ENCODE measurements at regions not wholly inside any gene's neighbourhood (a gene's known extent, or its start where the extent isn't known, plus 50 kb on each side); places are given as distances from the start of the nearest gene placed in this dataset.

- no peak for DNase-seq (ENCODE audit: extremely low spot score)
- ChIA-PET POLR2A (interaction anchor here (0.6 kb wide), 1 partner anchor 1118 kb away, joined by 3 read pairs; no protein-coding TSS in a partner anchor), CTCF (no interaction called here)
- no peak for TF ChIP-seq CTBP1 (IDR thresholded peaks at IDR 0.05; ENCODE audit: borderline replicate concordance)
- no peak for TF ChIP-seq ELF4 (IDR thresholded peaks at IDR 0.05)
- TF ChIP-seq ARNT (IDR thresholded peaks at IDR 0.05), result no peak
Measured at GRCh38 chr2:31664949-31665724, 84.4 kb upstream of the SRD5A2 start.

- DNase-seq (ENCODE audit: extremely low spot score), result no peak
- ChIA-PET CTCF (no interaction called here), POLR2A (no interaction called here)
- TF ChIP-seq NFRKB (IDR thresholded peaks at IDR 0.05), result no peak
- no peak for TF ChIP-seq ARNT (IDR thresholded peaks at IDR 0.05)
- TF ChIP-seq TARDBP (IDR thresholded peaks at IDR 0.05), result no peak
- TF ChIP-seq CTBP1 (IDR thresholded peaks at IDR 0.05; ENCODE audit: borderline replicate concordance), result no peak
- TF ChIP-seq ZNF384 (IDR thresholded peaks at IDR 0.05), result no peak
- TF ChIP-seq L3MBTL2 (conservative IDR thresholded peaks at IDR 0.05), result no peak
- no peak for TF ChIP-seq LEF1 (IDR thresholded peaks at IDR 0.05; ENCODE audit: borderline replicate concordance)
- TF ChIP-seq BHLHE40 (IDR thresholded peaks at IDR 0.05; ENCODE audit: borderline replicate concordance), result no peak
- no peak for TF ChIP-seq HDGF (IDR thresholded peaks at IDR 0.05; ENCODE audit: borderline replicate concordance)
- TF ChIP-seq FOXK2 (IDR thresholded peaks at IDR 0.05), result no peak
- no peak for TF ChIP-seq FOXM1 (IDR thresholded peaks at IDR 0.05; ENCODE audit: borderline replicate concordance)
- TF ChIP-seq ELF4 (IDR thresholded peaks at IDR 0.05), result no peak
Measured at GRCh38 chr2:31660812-31661335, 80.1 kb upstream of the SRD5A2 start.

GRCh38 chr2:31660165-31660564 is 79.4 kb upstream of the SRD5A2 start:
- ChIA-PET CTCF (no interaction called here), POLR2A (no interaction called here)
- no peak for DNase-seq (ENCODE audit: extremely low spot score)
- TF ChIP-seq BHLHE40 (IDR thresholded peaks at IDR 0.05; ENCODE audit: borderline replicate concordance), result no peak
- TF ChIP-seq FOXM1 (IDR thresholded peaks at IDR 0.05; ENCODE audit: borderline replicate concordance), result no peak
- TF ChIP-seq ARNT (IDR thresholded peaks at IDR 0.05), result no peak
- TF ChIP-seq SUZ12 (IDR thresholded peaks at IDR 0.05), result no peak
- no peak for TF ChIP-seq FOXA1 (IDR thresholded peaks at IDR 0.05)
- no peak for TF ChIP-seq PKNOX1 (IDR thresholded peaks at IDR 0.05)
- no peak for TF ChIP-seq HDGF (IDR thresholded peaks at IDR 0.05; ENCODE audit: borderline replicate concordance)
- TF ChIP-seq ZNF384 (IDR thresholded peaks at IDR 0.05), result no peak
- no peak for TF ChIP-seq LEF1 (IDR thresholded peaks at IDR 0.05; ENCODE audit: borderline replicate concordance)

- ChIA-PET CTCF (no interaction called here), POLR2A (no interaction called here)
- no peak for TF ChIP-seq SP1 (IDR thresholded peaks at IDR 0.05)
- TF ChIP-seq HDGF (IDR thresholded peaks at IDR 0.05; ENCODE audit: borderline replicate concordance), result no peak
- no peak for TF ChIP-seq FOXK2 (IDR thresholded peaks at IDR 0.05)
- TF ChIP-seq NFRKB (IDR thresholded peaks at IDR 0.05), result no peak
- TF ChIP-seq ELF4 (IDR thresholded peaks at IDR 0.05), result no peak
- TF ChIP-seq CTBP1 (IDR thresholded peaks at IDR 0.05; ENCODE audit: borderline replicate concordance), result no peak
- TF ChIP-seq FOXA1 (IDR thresholded peaks at IDR 0.05), result no peak
- TF ChIP-seq ARNT (IDR thresholded peaks at IDR 0.05), result no peak
- no peak for TF ChIP-seq LEF1 (IDR thresholded peaks at IDR 0.05; ENCODE audit: borderline replicate concordance)
- no peak for TF ChIP-seq SUZ12 (IDR thresholded peaks at IDR 0.05)
- no peak for DNase-seq (ENCODE audit: extremely low spot score)
Measured at GRCh38 chr2:31654241-31654640, 73.5 kb upstream of the SRD5A2 start.

GRCh38 chr2:31651736-31652135 is 71.0 kb upstream of the SRD5A2 start:
- no peak for DNase-seq (ENCODE audit: extremely low spot score)
- TF ChIP-seq BHLHE40 (IDR thresholded peaks at IDR 0.05; ENCODE audit: borderline replicate concordance) (no peak), LEF1 (IDR thresholded peaks at IDR 0.05; ENCODE audit: borderline replicate concordance) (no peak), FOXK2 (IDR thresholded peaks at IDR 0.05) (no peak), SP1 (IDR thresholded peaks at IDR 0.05) (no peak), ZNF384 (IDR thresholded peaks at IDR 0.05) (no peak), ARNT (IDR thresholded peaks at IDR 0.05) (no peak)
- ChIA-PET CTCF (no interaction called here), POLR2A (no interaction called here)

GRCh38 chr2:31651267-31651666 is 70.5 kb upstream of the SRD5A2 start:
- TF ChIP-seq CTBP1 (IDR thresholded peaks at IDR 0.05; ENCODE audit: borderline replicate concordance) (no peak), ELF4 (IDR thresholded peaks at IDR 0.05) (no peak), LEF1 (IDR thresholded peaks at IDR 0.05; ENCODE audit: borderline replicate concordance) (no peak), PKNOX1 (IDR thresholded peaks at IDR 0.05) (no peak), NFRKB (IDR thresholded peaks at IDR 0.05) (no peak), BHLHE40 (IDR thresholded peaks at IDR 0.05; ENCODE audit: borderline replicate concordance) (no peak), FOXK2 (IDR thresholded peaks at IDR 0.05) (no peak), ARNT (IDR thresholded peaks at IDR 0.05) (no peak), ZNF384 (IDR thresholded peaks at IDR 0.05) (no peak), SP1 (IDR thresholded peaks at IDR 0.05) (no peak), FOXA1 (IDR thresholded peaks at IDR 0.05) (no peak), FOXM1 (IDR thresholded peaks at IDR 0.05; ENCODE audit: borderline replicate concordance) (no peak), TARDBP (IDR thresholded peaks at IDR 0.05) (no peak), SUZ12 (IDR thresholded peaks at IDR 0.05) (no peak), HDGF (IDR thresholded peaks at IDR 0.05; ENCODE audit: borderline replicate concordance) (no peak), L3MBTL2 (conservative IDR thresholded peaks at IDR 0.05) (no peak)
- ChIA-PET CTCF (no interaction called here), POLR2A (no interaction called here)
- DNase-seq (ENCODE audit: extremely low spot score), result no peak

GRCh38 chr2:31644551-31644950 is 63.8 kb upstream of the SRD5A2 start:
- no peak for TF ChIP-seq ARNT (IDR thresholded peaks at IDR 0.05)
- no peak for TF ChIP-seq FOXK2 (IDR thresholded peaks at IDR 0.05)
- TF ChIP-seq FOXA1 (IDR thresholded peaks at IDR 0.05), result no peak
- no peak for TF ChIP-seq TARDBP (IDR thresholded peaks at IDR 0.05)
- ChIA-PET POLR2A (no interaction called here), CTCF (no interaction called here)
- no peak for DNase-seq (ENCODE audit: extremely low spot score)

All from HEK293T (cell line).